HepG2 (cell line): ENCODE measurements at regions not wholly inside any gene's neighbourhood (a gene's known extent, or its start where the extent isn't known, plus 50 kb on each side); places are given as distances from the start of the nearest gene placed in this dataset.
A peak's percentile ranks its signal among the peaks of the same experiment; 100 is the strongest.

Experiments
- BRCA1 ChIP-seq: sonication (generic); formaldehyde crosslinking; IDR thresholded peaks from 2 replicates; pipeline ENCODE4 v1.4.0; 2020; ENCODE audit warnings: missing genetic modification reagents
- CEBPB ChIP-seq: IDR thresholded peaks from 2 replicates; pipeline ENCODE4 v1.6.1; 2011; ENCODE audit warnings: low read depth, low read length, improper control_type of control experiment, borderline replicate concordance
- CEBPG ChIP-seq: IDR thresholded peaks from 2 replicates; pipeline ENCODE4 v1.6.1; 2016
- CERS6 ChIP-seq: sonication (generic); formaldehyde crosslinking; IDR thresholded peaks from 2 replicates; pipeline ENCODE4 v1.5.0; 2020; ENCODE audit warnings: missing genetic modification reagents
- HNRNPH1 ChIP-seq: fragments of 200-400 bp; formaldehyde crosslinking; optimal IDR thresholded peaks from 2 replicates; pipeline ENCODE3; 2017; ENCODE audit warnings: mild to moderate bottlenecking, low read depth, low read length
- MLLT10 ChIP-seq: sonication (generic); formaldehyde crosslinking; IDR thresholded peaks from 2 replicates; pipeline ENCODE4 v1.4.0; 2020; ENCODE audit warnings: missing genetic modification reagents
- SUZ12 ChIP-seq: fragments of 150-350 bp; IDR thresholded peaks from 2 replicates; pipeline ENCODE4 v1.6.1; 2014; ENCODE audit warnings: low read depth, low read length
- ZNF17 ChIP-seq: sonication (generic); formaldehyde crosslinking; IDR thresholded peaks from 2 replicates; pipeline ENCODE4 v1.5.0; 2020; ENCODE audit warnings: mild to moderate bottlenecking, missing genetic modification reagents
- ZNF441 ChIP-seq: sonication (generic); formaldehyde crosslinking; IDR thresholded peaks from 2 replicates; pipeline ENCODE4 v1.7.0; 2021; ENCODE audit warnings: missing genetic modification reagents, borderline replicate concordance
- ZNF460 ChIP-seq: sonication (generic); formaldehyde crosslinking; IDR thresholded peaks from 2 replicates; pipeline ENCODE4 v1.5.1; 2020; ENCODE audit warnings: missing genetic modification reagents, mild to moderate bottlenecking, borderline replicate concordance
- ZNF510 ChIP-seq: sonication (generic); formaldehyde crosslinking; IDR thresholded peaks from 2 replicates; pipeline ENCODE4 v1.4.0; 2020; ENCODE audit warnings: low read depth, mild to moderate bottlenecking, missing genetic modification reagents
- ZNF564 ChIP-seq: sonication (generic); formaldehyde crosslinking; IDR thresholded peaks from 2 replicates; pipeline ENCODE4 v1.8.1; 2023; ENCODE audit warnings: mild to moderate bottlenecking, missing genetic modification reagents
- ZNF781 ChIP-seq: sonication (generic); formaldehyde crosslinking; IDR thresholded peaks from 2 replicates; pipeline ENCODE4 v1.5.1; 2020; ENCODE audit warnings: borderline replicate concordance, mild to moderate bottlenecking, missing genetic modification reagents; ENCODE audit errors: not compliant biosample characterization
- ZNF816 ChIP-seq: sonication (generic); formaldehyde crosslinking; IDR thresholded peaks from 2 replicates; pipeline ENCODE4 v1.8.0; 2022; ENCODE audit warnings: missing genetic modification reagents, mild to moderate bottlenecking, borderline replicate concordance
- TF ChIP-seq, protein P1 (sequence below): sonication (generic); formaldehyde crosslinking; IDR thresholded peaks from 2 replicates; pipeline ENCODE4 v1.5.0; 2020; ENCODE audit warnings: missing genetic modification reagents
- TF ChIP-seq, protein P2 (sequence below): sonication (generic); formaldehyde crosslinking; IDR thresholded peaks from 2 replicates; pipeline ENCODE4 v1.8.1; 2023; ENCODE audit warnings: mild to moderate bottlenecking, missing genetic modification reagents
- TF ChIP-seq, protein P3 (sequence below), 2 experiments: IDR thresholded peaks; 2 replicates each; pipeline ENCODE4 v1.6.1; 2011 to 2012; ENCODE audit warnings: low read length in 2 of 2, borderline replicate concordance in 1 of 2, low read depth in 1 of 2, mild to moderate bottlenecking in 1 of 2, moderate library complexity in 1 of 2
- TF ChIP-seq, protein P4 (sequence below): sonication (generic); formaldehyde crosslinking; IDR thresholded peaks from 2 replicates; pipeline ENCODE4 v1.9.0; 2021; ENCODE audit warnings: missing genetic modification reagents, mild to moderate bottlenecking, borderline replicate concordance

GRCh38 chr6:63426844-63427243, 107.1 kb upstream of the LGSN start (continued):
- TF ChIP-seq, protein P1, sequence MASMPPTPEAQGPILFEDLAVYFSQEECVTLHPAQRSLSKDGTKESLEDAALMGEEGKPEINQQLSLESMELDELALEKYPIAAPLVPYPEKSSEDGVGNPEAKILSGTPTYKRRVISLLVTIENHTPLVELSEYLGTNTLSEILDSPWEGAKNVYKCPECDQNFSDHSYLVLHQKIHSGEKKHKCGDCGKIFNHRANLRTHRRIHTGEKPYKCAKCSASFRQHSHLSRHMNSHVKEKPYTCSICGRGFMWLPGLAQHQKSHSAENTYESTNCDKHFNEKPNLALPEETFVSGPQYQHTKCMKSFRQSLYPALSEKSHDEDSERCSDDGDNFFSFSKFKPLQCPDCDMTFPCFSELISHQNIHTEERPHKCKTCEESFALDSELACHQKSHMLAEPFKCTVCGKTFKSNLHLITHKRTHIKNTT (CRISPR knock-in tag) = no peak
- TF ChIP-seq MLLT10 = no peak
- peak; percentile 73 for TF ChIP-seq CEBPG (CRISPR knock-in tag)
- no peak for TF ChIP-seq ZNF564 (CRISPR knock-in tag)
- no peak for TF ChIP-seq BRCA1 (CRISPR knock-in tag)
- no peak for TF ChIP-seq CERS6
- TF ChIP-seq, protein P2, sequence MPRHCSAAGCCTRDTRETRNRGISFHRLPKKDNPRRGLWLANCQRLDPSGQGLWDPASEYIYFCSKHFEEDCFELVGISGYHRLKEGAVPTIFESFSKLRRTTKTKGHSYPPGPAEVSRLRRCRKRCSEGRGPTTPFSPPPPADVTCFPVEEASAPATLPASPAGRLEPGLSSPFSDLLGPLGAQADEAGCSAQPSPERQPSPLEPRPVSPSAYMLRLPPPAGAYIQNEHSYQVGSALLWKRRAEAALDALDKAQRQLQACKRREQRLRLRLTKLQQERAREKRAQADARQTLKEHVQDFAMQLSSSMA = no peak
- TF ChIP-seq ZNF510 (CRISPR knock-in tag) = no peak
- no peak for TF ChIP-seq HNRNPH1
- no peak for TF ChIP-seq ZNF460 (CRISPR knock-in tag)
- no peak for TF ChIP-seq ZNF781
- TF ChIP-seq ZNF17 (CRISPR knock-in tag) = no peak
- TF ChIP-seq SUZ12 = no peak
- TF ChIP-seq, protein P3, sequence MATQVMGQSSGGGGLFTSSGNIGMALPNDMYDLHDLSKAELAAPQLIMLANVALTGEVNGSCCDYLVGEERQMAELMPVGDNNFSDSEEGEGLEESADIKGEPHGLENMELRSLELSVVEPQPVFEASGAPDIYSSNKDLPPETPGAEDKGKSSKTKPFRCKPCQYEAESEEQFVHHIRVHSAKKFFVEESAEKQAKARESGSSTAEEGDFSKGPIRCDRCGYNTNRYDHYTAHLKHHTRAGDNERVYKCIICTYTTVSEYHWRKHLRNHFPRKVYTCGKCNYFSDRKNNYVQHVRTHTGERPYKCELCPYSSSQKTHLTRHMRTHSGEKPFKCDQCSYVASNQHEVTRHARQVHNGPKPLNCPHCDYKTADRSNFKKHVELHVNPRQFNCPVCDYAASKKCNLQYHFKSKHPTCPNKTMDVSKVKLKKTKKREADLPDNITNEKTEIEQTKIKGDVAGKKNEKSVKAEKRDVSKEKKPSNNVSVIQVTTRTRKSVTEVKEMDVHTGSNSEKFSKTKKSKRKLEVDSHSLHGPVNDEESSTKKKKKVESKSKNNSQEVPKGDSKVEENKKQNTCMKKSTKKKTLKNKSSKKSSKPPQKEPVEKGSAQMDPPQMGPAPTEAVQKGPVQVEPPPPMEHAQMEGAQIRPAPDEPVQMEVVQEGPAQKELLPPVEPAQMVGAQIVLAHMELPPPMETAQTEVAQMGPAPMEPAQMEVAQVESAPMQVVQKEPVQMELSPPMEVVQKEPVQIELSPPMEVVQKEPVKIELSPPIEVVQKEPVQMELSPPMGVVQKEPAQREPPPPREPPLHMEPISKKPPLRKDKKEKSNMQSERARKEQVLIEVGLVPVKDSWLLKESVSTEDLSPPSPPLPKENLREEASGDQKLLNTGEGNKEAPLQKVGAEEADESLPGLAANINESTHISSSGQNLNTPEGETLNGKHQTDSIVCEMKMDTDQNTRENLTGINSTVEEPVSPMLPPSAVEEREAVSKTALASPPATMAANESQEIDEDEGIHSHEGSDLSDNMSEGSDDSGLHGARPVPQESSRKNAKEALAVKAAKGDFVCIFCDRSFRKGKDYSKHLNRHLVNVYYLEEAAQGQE (IDR thresholded peaks at IDR 0.05; ENCODE audit: borderline replicate concordance in 1 of 2, low read depth in 1 of 2, low read length in 2 of 2) = no peak
- TF ChIP-seq ZNF441 = no peak
- peak; percentile 59; the same call in 1 of the 2 replicates for TF ChIP-seq CEBPB
- TF ChIP-seq, protein P4, sequence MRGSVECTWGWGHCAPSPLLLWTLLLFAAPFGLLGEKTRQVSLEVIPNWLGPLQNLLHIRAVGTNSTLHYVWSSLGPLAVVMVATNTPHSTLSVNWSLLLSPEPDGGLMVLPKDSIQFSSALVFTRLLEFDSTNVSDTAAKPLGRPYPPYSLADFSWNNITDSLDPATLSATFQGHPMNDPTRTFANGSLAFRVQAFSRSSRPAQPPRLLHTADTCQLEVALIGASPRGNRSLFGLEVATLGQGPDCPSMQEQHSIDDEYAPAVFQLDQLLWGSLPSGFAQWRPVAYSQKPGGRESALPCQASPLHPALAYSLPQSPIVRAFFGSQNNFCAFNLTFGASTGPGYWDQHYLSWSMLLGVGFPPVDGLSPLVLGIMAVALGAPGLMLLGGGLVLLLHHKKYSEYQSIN = no peak
- no peak for TF ChIP-seq ZNF816
